Hepatocyte (in vitro differentiated cells): ENCODE measurements at regions not wholly inside any gene's neighbourhood (a gene's known extent, or its start where the extent isn't known, plus 50 kb on each side); places are given as distances from the start of the nearest gene placed in this dataset.

Experiments
- EZH2 ChIP-seq: fragments of 200-600 bp; sonication (generic); IDR thresholded peaks from 2 replicates; pipeline ENCODE4 v1.6.1; 2016; ENCODE audit warnings: antibody characterized with exemption, mild to moderate bottlenecking, borderline replicate concordance
- EZH2phosphoT487 ChIP-seq: fragments of 200-600 bp; sonication (generic); IDR thresholded peaks from one replicate; pipeline ENCODE4 v1.6.1; 2018; ENCODE audit warnings: antibody characterized with exemption, mild to moderate bottlenecking, low read depth, moderate library complexity; ENCODE audit not compliant: unreplicated experiment, severe bottlenecking
- TF ChIP-seq, protein P1 (sequence below): fragments of 200-600 bp; sonication (generic); IDR thresholded peaks from 2 replicates; pipeline ENCODE4 v1.5.1; 2016; ENCODE audit warnings: antibody characterized with exemption, mild to moderate bottlenecking; ENCODE audit not compliant: poor library complexity

DNA sequence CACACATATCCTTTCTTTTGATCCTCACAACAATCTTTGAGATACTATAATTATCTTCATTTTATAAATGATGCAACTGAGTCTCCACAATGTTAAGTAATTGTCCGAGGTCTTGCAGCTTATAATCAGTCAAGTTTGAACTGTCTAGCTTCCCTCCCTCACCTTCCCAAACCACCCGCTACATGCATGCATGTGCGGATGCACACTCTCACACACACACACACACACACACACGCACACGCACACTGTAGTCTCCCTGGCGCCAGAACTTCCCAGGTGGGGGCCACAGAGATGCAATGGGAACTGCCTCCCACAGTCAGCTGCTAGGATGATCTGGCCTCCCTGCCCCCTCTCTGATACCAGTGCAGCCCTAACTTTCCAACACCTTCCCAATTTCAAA lies 501.3 kb downstream of the BUD13 start:
- TF ChIP-seq, protein P1, sequence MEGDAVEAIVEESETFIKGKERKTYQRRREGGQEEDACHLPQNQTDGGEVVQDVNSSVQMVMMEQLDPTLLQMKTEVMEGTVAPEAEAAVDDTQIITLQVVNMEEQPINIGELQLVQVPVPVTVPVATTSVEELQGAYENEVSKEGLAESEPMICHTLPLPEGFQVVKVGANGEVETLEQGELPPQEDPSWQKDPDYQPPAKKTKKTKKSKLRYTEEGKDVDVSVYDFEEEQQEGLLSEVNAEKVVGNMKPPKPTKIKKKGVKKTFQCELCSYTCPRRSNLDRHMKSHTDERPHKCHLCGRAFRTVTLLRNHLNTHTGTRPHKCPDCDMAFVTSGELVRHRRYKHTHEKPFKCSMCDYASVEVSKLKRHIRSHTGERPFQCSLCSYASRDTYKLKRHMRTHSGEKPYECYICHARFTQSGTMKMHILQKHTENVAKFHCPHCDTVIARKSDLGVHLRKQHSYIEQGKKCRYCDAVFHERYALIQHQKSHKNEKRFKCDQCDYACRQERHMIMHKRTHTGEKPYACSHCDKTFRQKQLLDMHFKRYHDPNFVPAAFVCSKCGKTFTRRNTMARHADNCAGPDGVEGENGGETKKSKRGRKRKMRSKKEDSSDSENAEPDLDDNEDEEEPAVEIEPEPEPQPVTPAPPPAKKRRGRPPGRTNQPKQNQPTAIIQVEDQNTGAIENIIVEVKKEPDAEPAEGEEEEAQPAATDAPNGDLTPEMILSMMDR, result no peak
- TF ChIP-seq EZH2phosphoT487 (no peak), EZH2 (no peak)
